Natural killer cell treated with Interleukin-12 subunit alpha and Interleukin-12 subunit beta and Interleukin-15 and Interleukin-18, amount 100 ng/mL, for 72 hours (primary cell): ENCODE measurements at regions not wholly inside any gene's neighbourhood (a gene's known extent, or its start where the extent isn't known, plus 50 kb on each side); places are given as distances from the start of the nearest gene placed in this dataset.

Source experiments
- ATAC-seq, 2 donors: fragments of 150-1000 bp; cut with Tn5 transposase in 1 of 2; sonication (Bioruptor Pico), chemical (Tn5 transposase) in 1 of 2; 2 replicates each; pipeline ENCODE4 v1.10.0; 2021
- DNase-seq: peaks from one replicate; pipeline ENCODE4 v3.0.0; 2022; ENCODE audit warnings: low spot score
- H3K27ac Mint-ChIP-seq, 2 donors: 1 replicate in 1 of 2; 2 replicates in 1 of 2; pipeline ENCODE4 v1.8.0; 2022; ENCODE audit warnings: mixed read lengths in 2 of 2, mild to moderate bottlenecking in 1 of 2, moderate library complexity in 1 of 2
- H3K27me3 Mint-ChIP-seq, 2 donors: 1 replicate in 1 of 2; 2 replicates in 1 of 2; pipeline ENCODE4 v1.8.0; 2022; ENCODE audit warnings: mixed read lengths in 2 of 2
- H3K36me3 Mint-ChIP-seq: one replicate; pipeline ENCODE4 v1.8.0; 2022; ENCODE audit warnings: mixed read lengths
- H3K4me1 Mint-ChIP-seq, 2 donors: 1 replicate in 1 of 2; 2 replicates in 1 of 2; pipeline ENCODE4 v1.8.0; 2022; ENCODE audit warnings: low read depth in 2 of 2, mixed read lengths in 2 of 2, mild to moderate bottlenecking in 1 of 2
- H3K4me3 Mint-ChIP-seq: one replicate; pipeline ENCODE4 v1.8.0; 2022; ENCODE audit warnings: mixed read lengths
- H3K9me3 Mint-ChIP-seq: 2 replicates; pipeline ENCODE4 v1.8.0; 2022; ENCODE audit warnings: mixed read lengths

DNA sequence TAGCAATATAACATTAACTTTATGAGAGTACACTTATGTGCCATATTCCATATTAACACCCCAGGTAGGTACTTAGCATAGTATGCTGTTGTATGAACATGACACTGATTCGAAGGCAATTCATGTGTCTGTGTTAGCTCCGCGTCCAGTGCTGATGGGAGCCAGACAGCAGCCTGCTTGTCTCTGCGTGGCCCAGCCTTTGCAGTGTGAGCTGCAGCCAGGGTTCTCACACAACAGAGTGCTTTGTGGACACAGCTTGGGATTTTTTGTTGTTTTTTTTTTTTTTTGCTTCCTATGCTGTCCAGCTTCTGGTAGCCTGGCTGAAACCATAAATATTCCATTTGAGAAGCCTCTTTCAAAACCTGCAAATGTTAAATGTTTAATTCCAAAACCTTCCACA is 350.9 kb downstream of the SMOC2 start:
- H3K4me1 Mint-ChIP-seq: peaks cover 0 to 3% of the 10 kb centered on the region in 2 donors
- H3K9me3 Mint-ChIP-seq: no peaks in the 10 kb centered on the region
- no peak overlapping the region for H3K4me3 Mint-ChIP-seq
- H3K36me3 Mint-ChIP-seq: no peaks in the 10 kb centered on the region
- no peak overlapping the region for H3K27ac Mint-ChIP-seq
- ATAC-seq (no peak), DNase-seq (no peak)
- peaks cover 0 to 3% of the 10 kb centered on the region in 2 donors for H3K27me3 Mint-ChIP-seq

DNA sequence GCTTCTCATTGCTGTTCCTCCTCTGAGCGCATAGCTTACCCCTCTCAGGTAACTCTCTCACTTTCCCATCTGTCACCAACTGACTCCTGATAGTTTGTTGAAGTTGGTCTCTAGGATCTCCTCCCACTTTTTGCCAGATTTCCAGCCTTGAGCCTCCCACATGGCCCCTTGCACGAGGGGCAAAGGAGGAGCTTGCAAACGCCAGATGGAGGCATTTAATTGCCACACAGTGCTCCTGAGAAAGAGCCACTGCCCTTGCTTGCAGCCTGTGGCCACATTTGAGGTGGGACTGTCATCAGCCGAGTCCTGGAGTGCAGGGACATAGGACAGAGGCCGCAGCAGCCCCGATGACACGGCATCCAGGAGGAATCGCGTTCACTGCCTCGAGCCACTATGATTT is 348.7 kb downstream of the SMOC2 start:
- no peaks in the 10 kb centered on the region for H3K36me3 Mint-ChIP-seq
- H3K27ac Mint-ChIP-seq: no peak overlapping the region
- ATAC-seq (no peak), DNase-seq (no peak)
- no peaks in the 10 kb centered on the region for H3K9me3 Mint-ChIP-seq
- H3K4me3 Mint-ChIP-seq: no peak overlapping the region
- H3K4me1 Mint-ChIP-seq: no peaks in the 10 kb centered on the region
- peaks cover 0 to 3% of the 10 kb centered on the region in 2 donors for H3K27me3 Mint-ChIP-seq

DNA sequence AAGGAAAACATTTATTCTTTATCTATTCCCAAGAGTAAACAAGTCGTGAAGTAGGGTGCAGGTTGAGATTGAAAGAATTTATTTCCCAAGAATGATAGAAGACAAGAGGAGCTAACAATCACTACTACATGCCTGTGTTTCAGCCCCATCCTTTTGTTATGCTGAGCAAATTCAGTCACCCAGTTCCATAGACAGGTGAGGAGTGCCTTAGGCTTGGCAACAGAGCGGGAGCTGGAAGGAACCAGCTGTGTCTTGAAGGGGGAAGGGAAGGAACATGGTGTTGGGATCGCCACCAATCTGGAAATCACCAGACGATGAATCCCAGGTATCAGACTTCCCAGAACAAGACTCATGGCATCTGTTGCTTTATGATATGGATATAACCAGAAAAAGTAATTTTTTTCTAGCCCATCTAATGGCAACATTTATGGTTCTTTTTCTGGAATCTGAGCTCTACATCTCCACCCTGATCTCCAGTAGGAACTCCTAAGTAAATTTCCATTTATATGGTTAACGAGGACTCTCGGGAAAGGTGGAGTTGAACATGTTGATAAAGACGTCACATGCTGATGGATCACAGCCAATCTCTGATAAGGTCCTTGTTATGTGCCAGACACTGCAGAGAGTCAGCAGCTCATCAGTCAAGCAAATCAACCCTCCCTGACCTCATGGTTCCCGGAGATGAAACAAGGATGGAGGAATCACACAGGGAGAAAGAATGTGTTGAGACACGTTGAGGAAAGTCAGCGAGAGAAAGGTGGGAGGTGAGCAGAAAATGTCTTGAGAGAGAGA is 344.9 kb downstream of the SMOC2 start:
- Mint-ChIP-seq H3K4me1 (no peaks in the 10 kb centered on the region), H3K36me3 (no peaks in the 10 kb centered on the region), H3K4me3 (no peak overlapping the region), H3K27ac (no peak overlapping the region), H3K27me3 (peaks cover 0 to 3% of the 10 kb centered on the region in 2 donors), H3K9me3 (no peaks in the 10 kb centered on the region)
- ATAC-seq: no peak
- no peak for DNase-seq

DNA sequence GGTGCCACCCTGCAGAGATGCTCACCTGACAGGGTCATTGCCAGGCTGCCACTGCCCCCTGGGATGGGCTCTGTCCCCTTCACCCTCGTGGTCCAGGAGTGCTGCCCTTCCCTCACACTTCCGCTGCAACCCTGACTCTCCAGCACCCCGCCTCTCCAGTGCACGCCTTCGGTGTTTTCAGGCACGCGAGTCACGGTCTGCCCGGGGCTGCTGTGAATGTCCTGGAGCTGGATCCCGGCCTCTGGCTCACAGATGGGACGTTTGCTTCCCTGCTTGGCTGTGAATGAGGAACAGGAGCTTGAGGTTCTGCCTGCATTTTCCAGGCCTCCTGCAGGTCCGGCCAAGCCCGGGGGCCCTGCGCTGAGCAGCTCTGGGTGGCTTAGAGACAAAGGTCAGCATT is 343.4 kb downstream of the SMOC2 start:
- Mint-ChIP-seq H3K27me3 (peaks cover 0 to 3% of the 10 kb centered on the region in 2 donors), H3K9me3 (no peaks in the 10 kb centered on the region), H3K27ac (no peak overlapping the region), H3K36me3 (no peaks in the 10 kb centered on the region), H3K4me1 (no peaks in the 10 kb centered on the region), H3K4me3 (no peak overlapping the region)
- ATAC-seq: no peak
- DNase-seq: no peak

DNA sequence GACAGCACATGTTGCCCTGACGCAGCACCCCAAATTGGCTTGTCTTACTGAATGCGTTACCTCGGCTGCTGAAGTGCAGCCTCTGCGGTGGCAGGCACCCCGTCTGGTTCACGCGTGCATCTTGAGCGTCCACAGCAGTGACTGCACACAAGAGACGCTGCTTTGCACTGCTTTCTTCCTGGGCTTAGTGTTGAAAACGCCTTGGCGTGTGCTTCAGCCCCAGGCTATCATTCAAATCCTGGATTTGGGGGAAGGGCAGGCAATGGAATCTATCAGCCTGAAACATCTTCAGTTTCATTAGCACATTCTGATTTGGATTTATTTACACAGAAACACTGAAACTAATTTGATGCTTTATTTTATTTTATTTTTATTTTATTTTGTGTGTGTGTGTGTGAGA is 342.7 kb downstream of the SMOC2 start:
- Mint-ChIP-seq H3K9me3 (no peaks in the 10 kb centered on the region), H3K4me1 (no peaks in the 10 kb centered on the region), H3K4me3 (no peak overlapping the region), H3K27me3 (peaks cover 0 to 3% of the 10 kb centered on the region in 2 donors), H3K27ac (no peak overlapping the region), H3K36me3 (no peaks in the 10 kb centered on the region)
- ATAC-seq: no peak
- no peak for DNase-seq

DNA sequence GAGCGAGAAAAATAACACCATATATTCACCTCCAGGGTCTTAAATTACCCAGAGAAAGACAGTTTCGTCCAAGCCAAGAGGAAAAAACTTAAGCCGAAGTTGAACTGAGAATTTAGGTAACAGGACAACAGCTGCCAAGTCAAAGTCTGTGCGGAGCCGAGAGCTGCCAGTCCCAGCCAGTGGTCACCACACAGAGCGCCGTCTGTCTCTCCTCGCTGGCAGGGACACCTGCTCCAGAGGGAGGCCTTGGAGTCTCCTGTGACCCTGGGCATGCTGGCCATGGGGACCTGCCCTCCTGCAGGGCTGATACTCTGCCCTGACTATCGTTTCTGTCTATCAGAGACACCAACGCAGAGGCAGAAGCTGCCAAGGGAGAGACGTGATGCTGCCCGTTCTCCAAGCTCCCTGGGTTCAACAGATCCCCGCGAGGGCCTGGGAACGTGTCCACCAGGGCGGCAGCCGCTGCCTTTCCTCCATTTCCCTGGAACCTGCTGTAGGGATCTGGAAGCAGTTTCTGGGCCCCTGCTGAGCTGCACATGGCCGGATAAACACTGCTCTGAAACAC is 341.3 kb downstream of the SMOC2 start:
- Mint-ChIP-seq H3K36me3 (no peaks in the 10 kb centered on the region), H3K27ac (no peak overlapping the region), H3K9me3 (no peaks in the 10 kb centered on the region), H3K4me1 (no peaks in the 10 kb centered on the region), H3K27me3 (peaks cover 0 to 3% of the 10 kb centered on the region in 2 donors), H3K4me3 (no peak overlapping the region)
- no peak for DNase-seq
- ATAC-seq: no peak

DNA sequence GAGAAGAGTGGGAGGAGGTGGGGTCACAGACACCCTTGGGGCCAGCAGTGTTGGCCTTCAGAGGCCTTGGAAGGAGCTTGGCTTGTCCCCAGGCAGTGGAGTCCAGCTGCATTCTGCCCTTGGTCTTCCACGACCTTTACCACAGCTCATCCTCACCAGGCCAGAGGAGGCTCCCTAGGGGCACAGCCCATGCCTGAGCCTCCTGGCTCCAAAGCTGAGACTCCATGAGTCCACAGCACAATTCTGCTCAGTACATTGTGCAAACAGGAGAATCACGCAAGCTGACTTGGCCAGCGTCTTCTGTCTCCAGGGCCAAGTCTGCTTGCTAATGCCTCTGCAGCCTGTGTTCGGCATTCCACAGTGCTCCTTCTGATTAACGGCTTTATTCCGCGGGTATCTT is 337.2 kb downstream of the SMOC2 start:
- Mint-ChIP-seq H3K4me3 (no peak overlapping the region), H3K27me3 (peaks cover 0 to under 1% of the 10 kb centered on the region in 2 donors), H3K4me1 (no peaks in the 10 kb centered on the region), H3K9me3 (peaks cover 16% of the 10 kb centered on the region), H3K27ac (no peak overlapping the region), H3K36me3 (peaks cover 23% of the 10 kb centered on the region)
- ATAC-seq: peak in 1 of 2 donors; percentile 33
- DNase-seq: no peak

DNA sequence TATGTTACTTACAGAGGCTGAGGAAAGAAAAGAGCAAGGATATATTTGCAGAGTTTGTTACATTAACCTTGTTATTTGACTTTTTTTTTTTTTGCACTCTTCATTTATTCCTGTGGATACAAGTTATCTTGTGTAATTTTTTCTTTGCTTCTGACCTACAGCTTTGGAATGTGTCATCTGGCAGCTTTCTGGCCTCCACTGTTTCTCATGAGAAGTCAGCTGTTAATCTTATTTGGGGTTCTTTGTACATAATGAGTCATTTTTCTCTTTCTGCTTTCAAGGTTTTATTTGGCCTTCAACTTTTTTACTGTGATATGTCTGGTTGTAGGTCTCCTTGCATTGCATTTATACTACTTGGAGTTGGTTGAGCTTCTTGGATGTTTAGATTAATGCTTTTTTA is 333.4 kb downstream of the SMOC2 start:
- Mint-ChIP-seq H3K9me3 (peaks cover 24% of the 10 kb centered on the region), H3K4me3 (no peak overlapping the region), H3K27ac (no peak overlapping the region), H3K27me3 (peaks cover 0 to 5% of the 10 kb centered on the region in 2 donors), H3K4me1 (no peaks in the 10 kb centered on the region), H3K36me3 (peaks cover 35% of the 10 kb centered on the region)
- no peak for DNase-seq
- ATAC-seq: no peak

DNA sequence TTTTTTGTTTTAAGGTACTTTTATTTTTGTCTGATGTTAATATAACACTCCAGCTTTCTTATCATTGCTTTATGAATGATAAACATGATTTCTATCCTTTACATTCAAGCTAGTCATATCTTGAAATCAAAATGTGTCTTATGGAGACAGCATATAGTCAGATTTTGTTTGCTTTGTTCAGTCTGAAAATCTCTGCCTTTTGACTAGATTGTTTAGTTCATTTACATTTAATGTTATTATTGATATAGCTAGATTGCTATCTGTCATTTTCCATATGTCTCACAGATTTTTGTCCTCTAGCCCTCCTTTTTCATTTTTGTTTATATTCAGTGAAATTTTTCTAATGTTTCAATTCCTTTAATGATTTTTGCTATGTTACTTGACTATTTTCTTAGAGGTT is 332.8 kb downstream of the SMOC2 start:
- DNase-seq: no peak
- Mint-ChIP-seq H3K36me3 (peaks cover 35% of the 10 kb centered on the region), H3K4me1 (no peaks in the 10 kb centered on the region), H3K27me3 (peaks cover 0 to 5% of the 10 kb centered on the region in 2 donors), H3K27ac (no peak overlapping the region), H3K4me3 (no peak overlapping the region), H3K9me3 (peaks cover 24% of the 10 kb centered on the region)
- no peak for ATAC-seq

DNA sequence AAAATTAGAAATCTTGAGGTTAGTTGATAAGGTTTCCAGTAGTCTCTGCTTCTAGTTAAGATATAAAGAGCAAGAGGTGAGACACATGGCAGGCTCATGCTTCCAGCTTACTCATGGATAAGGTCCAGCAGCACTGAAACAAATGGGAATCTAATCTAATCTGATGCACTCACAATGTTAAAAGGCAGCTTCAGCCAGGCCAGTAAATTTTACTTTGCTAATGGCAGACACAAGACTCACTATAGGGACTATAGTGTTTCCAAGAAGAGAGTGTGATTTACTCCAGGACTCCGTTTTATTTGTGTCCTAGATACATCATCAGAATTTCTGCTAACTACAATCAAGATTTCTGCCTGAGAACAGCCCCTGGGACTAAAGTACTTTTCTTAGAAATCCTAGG is 324.8 kb downstream of the SMOC2 start:
- peaks cover 5% of the 10 kb centered on the region for H3K36me3 Mint-ChIP-seq
- no peak overlapping the region for H3K27ac Mint-ChIP-seq
- H3K4me1 Mint-ChIP-seq: no peaks in the 10 kb centered on the region
- no peak overlapping the region for H3K4me3 Mint-ChIP-seq
- H3K27me3 Mint-ChIP-seq: peaks cover 0 to 2% of the 10 kb centered on the region in 2 donors
- ATAC-seq (no peak), DNase-seq (no peak)
- peaks cover 3% of the 10 kb centered on the region for H3K9me3 Mint-ChIP-seq

DNA sequence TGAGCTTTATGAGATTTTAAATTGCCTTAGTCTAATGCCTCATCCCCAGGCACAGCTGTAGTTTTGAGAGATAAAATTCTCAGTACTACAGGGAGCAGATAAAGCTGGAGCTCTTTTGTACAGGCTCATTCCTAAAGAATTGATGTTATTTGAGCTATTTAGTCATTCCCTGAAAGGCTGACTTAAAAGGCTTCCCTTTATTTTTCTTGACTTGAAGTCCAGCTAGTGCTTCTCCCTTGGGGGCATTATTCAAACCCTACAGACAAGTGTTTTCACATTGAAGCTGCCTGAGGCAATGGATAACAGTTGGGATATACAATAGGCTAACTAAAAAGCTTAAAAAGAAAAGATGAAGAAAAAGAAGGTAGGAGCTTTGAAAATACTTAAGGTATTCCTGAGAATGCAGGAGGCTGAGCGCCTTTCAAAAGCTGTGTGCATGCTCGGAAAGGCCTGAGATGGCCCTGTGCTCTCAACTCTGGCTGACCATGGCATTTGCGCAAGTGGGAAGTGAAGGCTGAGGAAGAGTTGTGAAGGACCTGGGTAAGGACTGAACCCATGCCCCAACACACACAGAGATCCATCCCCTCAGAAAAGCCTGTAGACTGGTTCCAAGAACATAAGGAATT is 315.1 kb downstream of the SMOC2 start:
- Mint-ChIP-seq H3K4me1 (peaks cover 0 to 5% of the 10 kb centered on the region in 2 donors), H3K27ac (no peak overlapping the region), H3K4me3 (no peak overlapping the region), H3K27me3 (peaks cover 0 to 5% of the 10 kb centered on the region in 2 donors), H3K9me3 (no peaks in the 10 kb centered on the region), H3K36me3 (no peaks in the 10 kb centered on the region)
- DNase-seq: no peak
- no peak for ATAC-seq

DNA sequence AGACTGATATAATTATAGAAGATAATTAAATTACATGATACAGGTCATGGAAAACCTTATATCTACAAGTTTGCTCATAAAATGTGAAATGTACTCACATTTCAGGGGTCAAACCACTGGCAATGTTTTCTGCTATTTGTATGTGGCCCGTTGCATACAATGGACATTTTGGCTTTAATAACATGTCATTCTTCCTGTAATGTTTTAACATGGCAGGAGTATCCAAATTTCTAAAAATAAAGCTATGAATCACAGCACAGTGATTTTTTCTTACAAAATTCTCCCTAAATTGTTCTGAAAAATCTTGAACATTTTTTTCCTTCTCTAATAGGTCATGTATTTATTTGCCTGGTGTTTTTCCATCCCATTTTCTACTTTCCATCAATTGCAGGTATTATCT is 305.7 kb downstream of the SMOC2 start:
- no peak for ATAC-seq
- Mint-ChIP-seq H3K4me1 (peaks cover 0 to 3% of the 10 kb centered on the region in 2 donors), H3K27me3 (peaks cover 0 to 10% of the 10 kb centered on the region in 2 donors), H3K9me3 (peaks cover 3% of the 10 kb centered on the region), H3K4me3 (no peak overlapping the region), H3K27ac (no peak overlapping the region), H3K36me3 (no peaks in the 10 kb centered on the region)
- DNase-seq: no peak

DNA sequence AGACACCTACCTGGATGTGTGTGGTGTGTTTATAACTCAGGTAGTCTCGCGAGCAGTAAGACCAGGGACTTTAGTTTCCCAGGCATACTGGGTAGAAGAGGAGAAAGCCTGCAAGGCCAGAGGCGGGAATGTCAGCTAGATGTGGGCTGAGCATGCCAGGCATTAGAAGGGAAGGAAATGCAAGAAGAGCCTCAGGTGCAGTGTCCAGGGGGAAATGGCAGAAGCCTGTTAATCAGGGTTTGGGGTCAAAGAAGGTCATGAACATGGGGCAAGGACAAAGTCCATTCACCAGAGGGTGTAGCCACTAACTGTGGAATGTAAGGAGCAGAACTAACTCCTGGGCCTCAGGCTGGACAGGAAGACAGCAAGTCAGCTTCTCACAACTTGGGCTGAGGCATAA is 305.0 kb downstream of the SMOC2 start:
- Mint-ChIP-seq H3K4me3 (no peak overlapping the region), H3K9me3 (peaks cover 3% of the 10 kb centered on the region), H3K4me1 (peaks cover 0 to 3% of the 10 kb centered on the region in 2 donors), H3K27me3 (peaks cover 0 to 10% of the 10 kb centered on the region in 2 donors), H3K27ac (no peak overlapping the region), H3K36me3 (no peaks in the 10 kb centered on the region)
- DNase-seq: no peak
- no peak for ATAC-seq

DNA sequence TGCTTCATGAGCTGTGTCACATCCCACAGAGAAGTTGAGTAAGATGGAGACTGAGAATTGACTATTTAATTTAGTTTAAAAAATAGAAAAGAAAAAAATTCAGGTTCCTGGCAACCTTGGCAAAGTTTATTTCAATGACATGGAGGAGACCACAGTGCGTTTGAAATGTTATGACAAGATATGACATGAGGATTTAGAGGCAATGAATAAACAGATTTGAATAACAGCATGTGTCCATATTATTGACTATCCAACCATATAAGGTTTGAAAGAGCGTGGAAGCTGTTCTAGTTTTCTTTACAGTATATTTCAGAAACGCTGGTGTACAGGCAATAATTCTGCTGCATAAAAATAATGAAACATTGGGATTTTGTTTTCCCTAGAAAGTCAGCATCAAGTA is 303.9 kb downstream of the SMOC2 start:
- Mint-ChIP-seq H3K27ac (no peak overlapping the region), H3K4me1 (peaks cover 0 to 3% of the 10 kb centered on the region in 2 donors), H3K27me3 (peaks cover 0 to 3% of the 10 kb centered on the region in 2 donors)

More for the DNA sequence above, 303.9 kb downstream of the SMOC2 start:
- Mint-ChIP-seq H3K36me3 (no peaks in the 10 kb centered on the region), H3K4me3 (no peak overlapping the region), H3K9me3 (peaks cover 3% of the 10 kb centered on the region)
- DNase-seq: no peak
- no peak for ATAC-seq
